Body of pancreas (tissue), 4 donors: ENCODE measurements at regions not wholly inside any gene's neighbourhood (a gene's known extent, or its start where the extent isn't known, plus 50 kb on each side); places are given as distances from the start of the nearest gene placed in this dataset.

Source experiments
- POLR2A ChIP-seq, 3 donors: fragments of 450-650 bp; IDR thresholded peaks; one replicate each; pipeline ENCODE4 v1.6.1; 2016; ENCODE audit warnings: antibody characterized with exemption in 3 of 3, mild to moderate bottlenecking in 2 of 3
- TF ChIP-seq, protein P1 (sequence below), 7 experiments: fragments of 450-650 bp in 4 of 7; fragments of 200-600 bp in 3 of 7; sonication (generic) in 3 of 7; IDR thresholded peaks; one replicate each; pipeline ENCODE4 v1.5.1; 2016 to 2019; ENCODE audit warnings: antibody characterized with exemption in 7 of 7

DNA sequence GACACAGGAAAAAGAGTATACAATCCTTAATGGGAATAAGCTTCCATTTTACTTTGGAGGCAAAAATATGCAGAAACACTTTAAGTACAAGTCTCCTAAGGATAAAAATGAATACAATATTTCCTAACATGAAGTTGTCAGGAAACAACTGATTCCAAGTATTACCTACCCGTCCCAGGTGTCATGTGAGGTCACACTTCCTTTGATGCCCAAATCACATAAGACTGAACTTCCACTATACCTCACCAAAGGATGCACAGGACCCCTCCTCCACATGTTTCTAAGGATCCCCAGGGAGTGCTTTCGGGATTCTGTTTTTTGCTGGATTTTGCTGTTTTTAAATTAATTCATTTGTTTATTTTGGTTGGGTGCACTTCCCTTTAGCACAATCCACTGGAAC, 438.5 kb upstream of the TCF4 start:
- TF ChIP-seq, protein P1, sequence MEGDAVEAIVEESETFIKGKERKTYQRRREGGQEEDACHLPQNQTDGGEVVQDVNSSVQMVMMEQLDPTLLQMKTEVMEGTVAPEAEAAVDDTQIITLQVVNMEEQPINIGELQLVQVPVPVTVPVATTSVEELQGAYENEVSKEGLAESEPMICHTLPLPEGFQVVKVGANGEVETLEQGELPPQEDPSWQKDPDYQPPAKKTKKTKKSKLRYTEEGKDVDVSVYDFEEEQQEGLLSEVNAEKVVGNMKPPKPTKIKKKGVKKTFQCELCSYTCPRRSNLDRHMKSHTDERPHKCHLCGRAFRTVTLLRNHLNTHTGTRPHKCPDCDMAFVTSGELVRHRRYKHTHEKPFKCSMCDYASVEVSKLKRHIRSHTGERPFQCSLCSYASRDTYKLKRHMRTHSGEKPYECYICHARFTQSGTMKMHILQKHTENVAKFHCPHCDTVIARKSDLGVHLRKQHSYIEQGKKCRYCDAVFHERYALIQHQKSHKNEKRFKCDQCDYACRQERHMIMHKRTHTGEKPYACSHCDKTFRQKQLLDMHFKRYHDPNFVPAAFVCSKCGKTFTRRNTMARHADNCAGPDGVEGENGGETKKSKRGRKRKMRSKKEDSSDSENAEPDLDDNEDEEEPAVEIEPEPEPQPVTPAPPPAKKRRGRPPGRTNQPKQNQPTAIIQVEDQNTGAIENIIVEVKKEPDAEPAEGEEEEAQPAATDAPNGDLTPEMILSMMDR (IDR thresholded peaks at IDR 0.05), result no peak
- TF ChIP-seq POLR2A (IDR thresholded peaks at IDR 0.05), result no peak
